HEK293 (cell line): ENCODE measurements at regions not wholly inside any gene's neighbourhood (a gene's known extent, or its start where the extent isn't known, plus 50 kb on each side); places are given as distances from the start of the nearest gene placed in this dataset.

Experiments used
- CTCF ChIA-PET: fragments of 350-600 bp; formaldehyde crosslinking; extraction: SDS; loops from one replicate; lab custom pipeline; 2021; ENCODE audit warnings: antibody characterized with exemption; lab: Yijun Ruan, JAX
- POLR2A ChIA-PET: fragments of 300-600 bp; formaldehyde crosslinking; extraction: SDS; loops from one replicate; lab custom pipeline; 2020; ENCODE audit warnings: antibody characterized with exemption, inconsistent platforms; lab: Yijun Ruan, JAX
- H3K27ac ChIP-seq: fragments of 200-500 bp; sonication (Bioruptor generic); 2 replicates; pipeline ENCODE4 v1.5.1; 2014; ENCODE audit warnings: low read depth, low read length, control low read depth, inconsistent platforms; ENCODE audit errors: extremely low read depth
- H3K36me3 ChIP-seq, 2 experiments: fragments of 200-500 bp in 1 of 2; sonication (Bioruptor generic) in 1 of 2; 1 replicate in 1 of 2; 2 replicates in 1 of 2; pipeline ENCODE4 v1.5.1; 2014 to 2017; ENCODE audit warnings: inconsistent platforms in 2 of 2, low read length in 2 of 2; ENCODE audit not compliant: control insufficient read depth in 2 of 2, insufficient read depth in 1 of 2
- H3K4me1 ChIP-seq: fragments of 200-500 bp; sonication (Bioruptor generic); 2 replicates; pipeline ENCODE4 v1.5.1; 2014; ENCODE audit warnings: mild to moderate bottlenecking, low read length, inconsistent platforms; ENCODE audit not compliant: control insufficient read depth, insufficient read depth
- H3K4me3 ChIP-seq: 2 replicates; pipeline ENCODE4 v1.5.1; 2011; ENCODE audit warnings: low read depth, mild to moderate bottlenecking, control low read depth, low read length, moderate library complexity
- H3K9me3 ChIP-seq: fragments of 200-500 bp; sonication (Bioruptor generic); 2 replicates; pipeline ENCODE4 v1.5.1; 2014; ENCODE audit warnings: low read depth, low read length, inconsistent platforms; ENCODE audit not compliant: control insufficient read depth, insufficient read depth
- CTCF ChIP-seq: fragments of 450-650 bp; formaldehyde crosslinking; IDR thresholded peaks from 2 replicates; pipeline ENCODE4 v1.5.1; 2016; ENCODE audit warnings: missing biosample characterization, missing genetic modification characterization
- FEZF1 ChIP-seq: fragments of 450-650 bp; formaldehyde crosslinking; IDR thresholded peaks from 2 replicates; pipeline ENCODE4 v1.5.1; 2016; ENCODE audit warnings: missing biosample characterization, missing genetic modification characterization
- GLI2 ChIP-seq: fragments of 450-650 bp; formaldehyde crosslinking; IDR thresholded peaks from 2 replicates; pipeline ENCODE4; 2017; ENCODE audit warnings: missing biosample characterization, missing genetic modification characterization, low read depth, borderline replicate concordance
- KLF10 ChIP-seq: fragments of 450-650 bp; IDR thresholded peaks from 2 replicates; pipeline ENCODE4 v1.5.1; 2018; ENCODE audit warnings: missing biosample characterization, mild to moderate bottlenecking, missing genetic modification characterization
- KLF7 ChIP-seq: fragments of 450-650 bp; formaldehyde crosslinking; IDR thresholded peaks from 2 replicates; pipeline ENCODE4 v1.5.1; 2016; ENCODE audit warnings: missing biosample characterization, missing genetic modification characterization, borderline replicate concordance
- KLF8 ChIP-seq: fragments of 450-650 bp; formaldehyde crosslinking; IDR thresholded peaks from 2 replicates; pipeline ENCODE4 v1.5.1; 2016; ENCODE audit warnings: missing biosample characterization, missing genetic modification characterization
- SCRT1 ChIP-seq: fragments of 450-650 bp; formaldehyde crosslinking; IDR thresholded peaks from 2 replicates; pipeline ENCODE4 v1.5.1; 2016; ENCODE audit warnings: missing biosample characterization, missing genetic modification characterization, borderline replicate concordance
- SP7 ChIP-seq: fragments of 450-650 bp; formaldehyde crosslinking; IDR thresholded peaks from 2 replicates; pipeline ENCODE4 v1.5.1; 2016; ENCODE audit warnings: missing biosample characterization, missing genetic modification characterization
- TCF7L2 ChIP-seq: IDR thresholded peaks from 2 replicates; pipeline ENCODE4 v1.6.1; 2011; ENCODE audit warnings: low read depth, mild to moderate bottlenecking, inconsistent platforms, low read length, moderate library complexity, borderline replicate concordance
- YY1 ChIP-seq: fragments of 450-650 bp; formaldehyde crosslinking; IDR thresholded peaks from 2 replicates; pipeline ENCODE4 v1.5.1; 2018; ENCODE audit warnings: missing biosample characterization, missing genetic modification characterization
- ZNF16 ChIP-seq: fragments of 450-650 bp; formaldehyde crosslinking; IDR thresholded peaks from 2 replicates; pipeline ENCODE4 v1.5.1; 2016; ENCODE audit warnings: low read depth, missing biosample characterization, missing genetic modification characterization
- ZNF221 ChIP-seq: fragments of 450-650 bp; formaldehyde crosslinking; IDR thresholded peaks from 2 replicates; pipeline ENCODE4 v1.5.1; 2017; ENCODE audit warnings: missing biosample characterization, missing genetic modification characterization, borderline replicate concordance
- ZNF223 ChIP-seq: fragments of 450-650 bp; formaldehyde crosslinking; IDR thresholded peaks from 2 replicates; pipeline ENCODE4 v1.5.1; 2016; ENCODE audit warnings: missing biosample characterization, missing genetic modification characterization
- ZNF23 ChIP-seq: fragments of 450-650 bp; formaldehyde crosslinking; IDR thresholded peaks from 2 replicates; pipeline ENCODE4 v1.5.1; 2016; ENCODE audit warnings: missing biosample characterization, missing genetic modification characterization, borderline replicate concordance
- ZNF433 ChIP-seq: fragments of 450-650 bp; formaldehyde crosslinking; IDR thresholded peaks from 2 replicates; pipeline ENCODE4 v1.5.1; 2016; ENCODE audit warnings: missing biosample characterization, missing genetic modification characterization, low read depth
- ZNF473 ChIP-seq: fragments of 450-650 bp; formaldehyde crosslinking; IDR thresholded peaks from 2 replicates; pipeline ENCODE4 v1.5.1; 2017; ENCODE audit warnings: missing biosample characterization, missing genetic modification characterization
- ZNF48 ChIP-seq: fragments of 450-650 bp; formaldehyde crosslinking; IDR thresholded peaks from 2 replicates; pipeline ENCODE4 v1.5.1; 2016; ENCODE audit warnings: missing biosample characterization, missing genetic modification characterization
- ZNF501 ChIP-seq: fragments of 450-650 bp; formaldehyde crosslinking; IDR thresholded peaks from 2 replicates; pipeline ENCODE4 v1.5.1; 2016; ENCODE audit warnings: missing biosample characterization, missing genetic modification characterization
- ZNF530 ChIP-seq: fragments of 450-650 bp; formaldehyde crosslinking; IDR thresholded peaks from 2 replicates; pipeline ENCODE4 v1.5.1; 2016; ENCODE audit warnings: low read depth, missing biosample characterization, missing genetic modification characterization
- ZNF555 ChIP-seq: fragments of 450-650 bp; formaldehyde crosslinking; conservative IDR thresholded peaks from 2 replicates; pipeline ENCODE4 v1.5.1; 2017; ENCODE audit warnings: missing biosample characterization, mild to moderate bottlenecking, missing genetic modification characterization, inconsistent platforms
- ZNF610 ChIP-seq: fragments of 450-650 bp; formaldehyde crosslinking; IDR thresholded peaks from 2 replicates; pipeline ENCODE4 v1.5.1; 2016; ENCODE audit warnings: missing biosample characterization, missing genetic modification characterization, borderline replicate concordance
- ZNF768 ChIP-seq: fragments of 450-650 bp; formaldehyde crosslinking; IDR thresholded peaks from 2 replicates; pipeline ENCODE4 v1.5.1; 2018; ENCODE audit warnings: missing biosample characterization, mild to moderate bottlenecking, missing genetic modification characterization
- ZNF785 ChIP-seq: fragments of 450-650 bp; formaldehyde crosslinking; IDR thresholded peaks from 2 replicates; pipeline ENCODE4 v1.5.1; 2016; ENCODE audit warnings: missing biosample characterization, missing genetic modification characterization
- ZNF843 ChIP-seq: fragments of 450-650 bp; formaldehyde crosslinking; IDR thresholded peaks from 2 replicates; pipeline ENCODE4 v1.5.1; 2016; ENCODE audit warnings: missing biosample characterization, missing genetic modification characterization

GRCh38 chr2:116879650-116880160 lies 934.8 kb upstream of the DDX18 start:
- CTCF ChIA-PET, result no interaction called here
- Histone ChIP-seq H3K9me3 (no peaks in the 10 kb centered on the region), H3K4me1 (no peaks in the 10 kb centered on the region), H3K36me3 (no peaks in the 10 kb centered on the region), H3K27ac (no peak overlapping the region), H3K4me3 (no peak overlapping the region)
- POLR2A ChIA-PET, result no interaction called here
- TF ChIP-seq ZNF223 (tag by site-specific recombination), result no peak
- no peak for TF ChIP-seq ZNF768 (tag by site-specific recombination)
- no peak for TF ChIP-seq KLF8 (tag by site-specific recombination)
- no peak for TF ChIP-seq ZNF473 (tag by site-specific recombination)
- no peak for TF ChIP-seq SCRT1 (tag by site-specific recombination)
- TF ChIP-seq CTCF, result no peak
- no peak for TF ChIP-seq FEZF1 (tag by site-specific recombination)

GRCh38 chr2:116891191-116891590 lies 923.3 kb upstream of the DDX18 start:
- TF ChIP-seq ZNF501 (tag by site-specific recombination) (no peak), ZNF433 (tag by site-specific recombination) (no peak), KLF10 (tag by site-specific recombination) (no peak), ZNF530 (no peak), ZNF843 (no peak), SP7 (no peak), YY1 (no peak)
- POLR2A ChIA-PET, result no interaction called here
- CTCF ChIA-PET, result no interaction called here
- H3K4me3 ChIP-seq, result no peak overlapping the region
- H3K4me1 ChIP-seq, result no peaks in the 10 kb centered on the region
- H3K36me3 ChIP-seq, result no peaks in the 10 kb centered on the region
- H3K27ac ChIP-seq, result no peak overlapping the region
- H3K9me3 ChIP-seq, result no peaks in the 10 kb centered on the region

GRCh38 chr2:116911540-116911939 lies 903.0 kb upstream of the DDX18 start:
- no peaks in the 10 kb centered on the region for H3K4me1 ChIP-seq
- ChIA-PET POLR2A (no interaction called here), CTCF (no interaction called here)
- H3K36me3 ChIP-seq, result no peaks in the 10 kb centered on the region
- H3K9me3 ChIP-seq, result no peaks in the 10 kb centered on the region
- H3K4me3 ChIP-seq, result no peak overlapping the region
- TF ChIP-seq ZNF555 (tag by site-specific recombination), result no peak
- TF ChIP-seq GLI2 (tag by site-specific recombination), result no peak
- no peak for TF ChIP-seq ZNF23 (tag by site-specific recombination)
- no peak for TF ChIP-seq ZNF221
- no peak for TF ChIP-seq ZNF610 (tag by site-specific recombination)
- no peak for TF ChIP-seq KLF7 (tag by site-specific recombination)
- no peak for TF ChIP-seq TCF7L2
- no peak for TF ChIP-seq ZNF785 (tag by site-specific recombination)
- TF ChIP-seq ZNF16 (tag by site-specific recombination), result no peak
- no peak for TF ChIP-seq ZNF48 (tag by site-specific recombination)
- no peak overlapping the region for H3K27ac ChIP-seq
